C4-2B (cell line): ENCODE measurements at regions not wholly inside any gene's neighbourhood (a gene's known extent, or its start where the extent isn't known, plus 50 kb on each side); places are given as distances from the start of the nearest gene placed in this dataset.

Experiments
- ZFX ChIP-seq: fragments of 450-650 bp; IDR thresholded peaks from 2 replicates; pipeline ENCODE4 v1.6.1; 2017
- TF ChIP-seq, protein P1 (sequence below): fragments of 450-650 bp; conservative IDR thresholded peaks from 2 replicates; pipeline ENCODE4 v1.5.1; 2017; ENCODE audit warnings: mild to moderate bottlenecking

DNA sequence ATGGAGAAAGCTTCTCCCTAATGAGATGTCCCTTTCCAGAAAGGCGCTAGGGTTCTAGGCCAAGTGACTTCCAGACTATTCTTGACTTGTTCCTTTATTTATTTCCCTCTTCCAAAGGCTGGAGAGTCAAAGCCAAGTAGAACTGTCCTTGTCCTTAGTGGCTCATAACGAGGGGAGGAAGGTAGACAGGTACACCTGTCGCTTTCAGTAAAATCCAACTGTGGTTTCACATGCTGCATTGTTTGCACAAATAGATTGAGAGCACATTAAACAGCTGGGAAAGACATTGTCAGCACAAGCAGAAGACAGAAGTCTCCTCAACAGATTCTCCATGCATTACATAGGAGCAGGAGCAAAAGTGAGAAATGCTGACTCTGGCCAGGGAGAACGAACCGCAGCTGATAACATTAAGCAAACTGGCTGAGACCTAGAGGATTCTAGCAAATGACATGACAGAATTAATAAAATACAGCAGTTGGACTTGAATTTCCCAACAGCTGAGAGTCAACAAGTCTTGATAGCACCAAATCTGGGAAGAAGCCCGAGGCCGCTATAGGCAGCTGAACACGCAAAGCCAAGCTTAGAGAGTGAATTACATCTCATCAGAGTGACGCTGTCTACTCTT is 227.7 kb downstream of the TLE3 start:
- TF ChIP-seq, protein P1, sequence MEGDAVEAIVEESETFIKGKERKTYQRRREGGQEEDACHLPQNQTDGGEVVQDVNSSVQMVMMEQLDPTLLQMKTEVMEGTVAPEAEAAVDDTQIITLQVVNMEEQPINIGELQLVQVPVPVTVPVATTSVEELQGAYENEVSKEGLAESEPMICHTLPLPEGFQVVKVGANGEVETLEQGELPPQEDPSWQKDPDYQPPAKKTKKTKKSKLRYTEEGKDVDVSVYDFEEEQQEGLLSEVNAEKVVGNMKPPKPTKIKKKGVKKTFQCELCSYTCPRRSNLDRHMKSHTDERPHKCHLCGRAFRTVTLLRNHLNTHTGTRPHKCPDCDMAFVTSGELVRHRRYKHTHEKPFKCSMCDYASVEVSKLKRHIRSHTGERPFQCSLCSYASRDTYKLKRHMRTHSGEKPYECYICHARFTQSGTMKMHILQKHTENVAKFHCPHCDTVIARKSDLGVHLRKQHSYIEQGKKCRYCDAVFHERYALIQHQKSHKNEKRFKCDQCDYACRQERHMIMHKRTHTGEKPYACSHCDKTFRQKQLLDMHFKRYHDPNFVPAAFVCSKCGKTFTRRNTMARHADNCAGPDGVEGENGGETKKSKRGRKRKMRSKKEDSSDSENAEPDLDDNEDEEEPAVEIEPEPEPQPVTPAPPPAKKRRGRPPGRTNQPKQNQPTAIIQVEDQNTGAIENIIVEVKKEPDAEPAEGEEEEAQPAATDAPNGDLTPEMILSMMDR = no peak
- TF ChIP-seq ZFX = no peak
